GM10248 (cell line): ENCODE measurements at regions not wholly inside any gene's neighbourhood (a gene's known extent, or its start where the extent isn't known, plus 50 kb on each side); places are given as distances from the start of the nearest gene placed in this dataset.
"Not testable (repeated sequence)": the region's sequence is repeated elsewhere in the genome, so short reads cannot be mapped to it uniquely, and the experiment has no call there.

Experiments
- CTCF ChIA-PET: fragments of 300-600 bp; sonication (Branson Sonifier 250); formaldehyde crosslinking; extraction: SDS; loops from one replicate; lab custom pipeline; 2021; ENCODE audit warnings: antibody characterized with exemption; lab: Yijun Ruan, JAX
- POLR2A ChIA-PET: fragments of 350-650 bp; sonication (Branson Sonifier 250); formaldehyde crosslinking; extraction: SDS; loops from one replicate; lab custom pipeline; 2020; ENCODE audit warnings: antibody characterized with exemption; lab: Yijun Ruan, JAX
- DNase-seq: peaks from one replicate; pipeline ENCODE4 v3.0.0; 2012; ENCODE audit errors: extremely low spot score
- CTCF ChIP-seq: IDR thresholded peaks from 2 replicates; pipeline ENCODE4 v1.5.1; 2012; ENCODE audit warnings: mild to moderate bottlenecking, low read depth; ENCODE audit errors: extremely low read depth, missing control alignments, control extremely low read depth

GRCh38 chr14:105910426-105910825 is 384.0 kb downstream of the TMEM121 start:
- ChIA-PET CTCF (no interaction called here), POLR2A (no interaction called here)
- DNase-seq, result no peak
- TF ChIP-seq CTCF, result no peak

GRCh38 chr14:105911006-105911847 is 384.8 kb downstream of the TMEM121 start:
- CTCF ChIA-PET, result no interaction called here
- no peak for DNase-seq
- TF ChIP-seq CTCF, result no peak
- POLR2A ChIA-PET, result no interaction called here

GRCh38 chr14:105911848-105912292 is 385.5 kb downstream of the TMEM121 start:
- POLR2A ChIA-PET, DNase-seq, CTCF ChIA-PET: not testable (repeated sequence)

- DNase-seq, result no peak
- TF ChIP-seq CTCF, result no peak
- ChIA-PET CTCF (no interaction called here), POLR2A (no interaction called here)
These were observed 386.3 kb downstream of the TMEM121 start for GRCh38 chr14:105912641-105913180.

GRCh38 chr14:105913221-105913620 is 386.8 kb downstream of the TMEM121 start:
- ChIA-PET POLR2A (no interaction called here), CTCF (no interaction called here)
- no peak for DNase-seq
- TF ChIP-seq CTCF, result no peak

- no peak for DNase-seq
- TF ChIP-seq CTCF, result no peak
- POLR2A ChIA-PET, result no interaction called here
- CTCF ChIA-PET, result no interaction called here
These were observed 387.5 kb downstream of the TMEM121 start for GRCh38 chr14:105913861-105914260.

- POLR2A ChIA-PET, DNase-seq, CTCF ChIA-PET: not testable (repeated sequence)
These were observed 387.9 kb downstream of the TMEM121 start for GRCh38 chr14:105914281-105914680.
